A549 (cell line): ENCODE measurements at regions not wholly inside any gene's neighbourhood (a gene's known extent, or its start where the extent isn't known, plus 50 kb on each side); places are given as distances from the start of the nearest gene placed in this dataset.

Experiments used
- BHLHE40 ChIP-seq: IDR thresholded peaks from 2 replicates; pipeline ENCODE4 v1.6.1; 2012; ENCODE audit warnings: low read depth, low read length, inconsistent platforms
- JUN ChIP-seq, 2 experiments: fragments of >200 bp; sonication (Bioruptor Twin); formaldehyde crosslinking; IDR thresholded peaks; 2 replicates in 1 of 2; 3 replicates in 1 of 2; pipeline ENCODE4 v1.6.1; 2016 to 2017
- POLR2A ChIP-seq: IDR thresholded peaks from 2 replicates; pipeline ENCODE4 v1.6.1; 2012; ENCODE audit warnings: mild to moderate bottlenecking, low read length
- SMC3 ChIP-seq: fragments of >200 bp; sonication (Bioruptor Twin); formaldehyde crosslinking; IDR thresholded peaks from 3 replicates; pipeline ENCODE4 v1.6.1; 2018; ENCODE audit warnings: inconsistent platforms
- SREBF2 ChIP-seq: fragments of 450-650 bp; IDR thresholded peaks from 2 replicates; pipeline ENCODE4 v1.6.1; 2014; ENCODE audit warnings: mild to moderate bottlenecking, moderate library complexity
- TP53 ChIP-seq: fragments of 250-450 bp; sonication (Bioruptor Pico); IDR thresholded peaks from 2 replicates; pipeline ENCODE4 v1.5.0; 2021; ENCODE audit warnings: mild to moderate bottlenecking, moderate library complexity
- TF ChIP-seq, protein P1 (sequence below): fragments of >200 bp; sonication (Bioruptor Twin); formaldehyde crosslinking; IDR thresholded peaks from 3 replicates; pipeline ENCODE4 v1.5.1; 2016
- TF ChIP-seq, protein P2 (sequence below): IDR thresholded peaks from 2 replicates; pipeline ENCODE4 v1.6.1; 2012; ENCODE audit warnings: low read depth, borderline replicate concordance

DNA sequence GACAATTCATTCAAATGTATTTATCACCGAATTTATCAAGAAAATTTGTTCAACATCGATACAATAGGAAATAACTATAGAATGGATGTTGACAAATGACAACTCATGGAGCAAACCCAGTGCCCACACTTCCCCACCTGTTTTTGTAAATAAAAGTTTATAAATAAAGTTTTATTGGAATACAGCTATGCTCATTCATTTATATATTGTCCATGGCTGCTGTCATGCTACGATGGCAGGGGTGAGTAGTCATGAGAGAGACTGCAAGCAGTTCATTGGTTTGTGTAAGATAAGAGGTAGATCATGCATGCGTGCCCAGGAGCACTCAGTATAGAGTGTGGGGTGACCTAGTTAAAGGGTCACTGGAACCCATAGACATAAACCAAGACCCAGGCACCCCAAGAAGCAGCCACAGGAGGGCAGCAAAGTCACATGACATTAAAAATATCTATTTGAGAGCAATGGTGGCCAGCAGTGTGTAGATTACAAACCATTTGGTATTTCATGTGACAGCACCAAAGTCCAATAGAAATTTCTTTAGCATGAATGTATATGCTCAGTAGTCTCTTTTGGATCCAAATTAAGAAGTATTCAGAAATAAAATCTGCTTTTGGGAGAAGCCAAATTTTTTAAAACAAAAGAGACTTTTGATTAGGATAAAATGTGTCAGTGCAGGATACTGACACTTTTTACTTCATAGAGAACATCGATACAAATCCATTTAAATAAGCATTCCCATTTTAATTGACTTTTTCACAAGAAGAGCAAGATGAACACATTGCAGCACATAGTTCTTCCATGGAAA lies 794.8 kb downstream of the MCTP2 start:
- TF ChIP-seq, protein P1, sequence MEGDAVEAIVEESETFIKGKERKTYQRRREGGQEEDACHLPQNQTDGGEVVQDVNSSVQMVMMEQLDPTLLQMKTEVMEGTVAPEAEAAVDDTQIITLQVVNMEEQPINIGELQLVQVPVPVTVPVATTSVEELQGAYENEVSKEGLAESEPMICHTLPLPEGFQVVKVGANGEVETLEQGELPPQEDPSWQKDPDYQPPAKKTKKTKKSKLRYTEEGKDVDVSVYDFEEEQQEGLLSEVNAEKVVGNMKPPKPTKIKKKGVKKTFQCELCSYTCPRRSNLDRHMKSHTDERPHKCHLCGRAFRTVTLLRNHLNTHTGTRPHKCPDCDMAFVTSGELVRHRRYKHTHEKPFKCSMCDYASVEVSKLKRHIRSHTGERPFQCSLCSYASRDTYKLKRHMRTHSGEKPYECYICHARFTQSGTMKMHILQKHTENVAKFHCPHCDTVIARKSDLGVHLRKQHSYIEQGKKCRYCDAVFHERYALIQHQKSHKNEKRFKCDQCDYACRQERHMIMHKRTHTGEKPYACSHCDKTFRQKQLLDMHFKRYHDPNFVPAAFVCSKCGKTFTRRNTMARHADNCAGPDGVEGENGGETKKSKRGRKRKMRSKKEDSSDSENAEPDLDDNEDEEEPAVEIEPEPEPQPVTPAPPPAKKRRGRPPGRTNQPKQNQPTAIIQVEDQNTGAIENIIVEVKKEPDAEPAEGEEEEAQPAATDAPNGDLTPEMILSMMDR = peak; percentile 40
- TF ChIP-seq TP53 (CRISPR knock-in tag) (no peak), SREBF2 (no peak), SMC3 (peak; percentile 29; the same call in 1 of the 3 replicates), BHLHE40 (no peak), POLR2A (no peak), JUN (IDR thresholded peaks at IDR 0.05) (no peak)
- TF ChIP-seq, protein P2, sequence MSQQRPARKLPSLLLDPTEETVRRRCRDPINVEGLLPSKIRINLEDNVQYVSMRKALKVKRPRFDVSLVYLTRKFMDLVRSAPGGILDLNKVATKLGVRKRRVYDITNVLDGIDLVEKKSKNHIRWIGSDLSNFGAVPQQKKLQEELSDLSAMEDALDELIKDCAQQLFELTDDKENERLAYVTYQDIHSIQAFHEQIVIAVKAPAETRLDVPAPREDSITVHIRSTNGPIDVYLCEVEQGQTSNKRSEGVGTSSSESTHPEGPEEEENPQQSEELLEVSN = no peak
